AG09319 (cell line): ENCODE measurements at regions not wholly inside any gene's neighbourhood (a gene's known extent, or its start where the extent isn't known, plus 50 kb on each side); places are given as distances from the start of the nearest gene placed in this dataset.

ENCODE experiments used
- DNase-seq: peaks from one replicate; pipeline ENCODE4 v3.0.0-alpha.2; 2010; ENCODE audit warnings: low read depth; ENCODE audit errors: extremely low read depth
- TF ChIP-seq, protein P1 (sequence below): IDR thresholded peaks from 2 replicates; pipeline ENCODE4 v1.5.1; 2011; ENCODE audit warnings: low read depth, mild to moderate bottlenecking, inconsistent platforms, low read length, moderate library complexity

DNA sequence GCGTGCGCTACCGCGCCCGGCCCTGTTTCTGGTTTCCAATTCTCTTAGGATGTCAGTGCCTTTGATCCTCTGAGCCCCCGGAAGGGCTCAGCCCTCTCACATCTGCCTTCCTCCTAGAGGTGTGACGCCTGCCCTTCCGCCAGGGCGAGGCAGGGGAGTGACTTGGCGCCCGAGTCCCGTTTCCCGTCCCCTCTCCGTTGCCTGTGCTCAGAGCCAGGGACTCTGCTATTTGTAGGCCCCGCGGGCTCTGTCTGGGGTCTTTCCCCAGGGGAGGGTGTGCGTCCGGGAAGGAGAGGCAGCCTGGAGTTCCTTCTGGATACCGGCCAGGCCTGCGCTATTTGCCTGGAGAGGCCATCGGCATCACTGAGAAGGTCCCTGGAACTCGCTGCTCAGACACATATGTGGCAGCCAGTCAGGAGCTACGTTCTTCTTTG, 103.7 kb upstream of the TAF1B start:
- TF ChIP-seq, protein P1, sequence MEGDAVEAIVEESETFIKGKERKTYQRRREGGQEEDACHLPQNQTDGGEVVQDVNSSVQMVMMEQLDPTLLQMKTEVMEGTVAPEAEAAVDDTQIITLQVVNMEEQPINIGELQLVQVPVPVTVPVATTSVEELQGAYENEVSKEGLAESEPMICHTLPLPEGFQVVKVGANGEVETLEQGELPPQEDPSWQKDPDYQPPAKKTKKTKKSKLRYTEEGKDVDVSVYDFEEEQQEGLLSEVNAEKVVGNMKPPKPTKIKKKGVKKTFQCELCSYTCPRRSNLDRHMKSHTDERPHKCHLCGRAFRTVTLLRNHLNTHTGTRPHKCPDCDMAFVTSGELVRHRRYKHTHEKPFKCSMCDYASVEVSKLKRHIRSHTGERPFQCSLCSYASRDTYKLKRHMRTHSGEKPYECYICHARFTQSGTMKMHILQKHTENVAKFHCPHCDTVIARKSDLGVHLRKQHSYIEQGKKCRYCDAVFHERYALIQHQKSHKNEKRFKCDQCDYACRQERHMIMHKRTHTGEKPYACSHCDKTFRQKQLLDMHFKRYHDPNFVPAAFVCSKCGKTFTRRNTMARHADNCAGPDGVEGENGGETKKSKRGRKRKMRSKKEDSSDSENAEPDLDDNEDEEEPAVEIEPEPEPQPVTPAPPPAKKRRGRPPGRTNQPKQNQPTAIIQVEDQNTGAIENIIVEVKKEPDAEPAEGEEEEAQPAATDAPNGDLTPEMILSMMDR, result no peak
- no peak for DNase-seq

- TF ChIP-seq, protein P1, result no peak
- no peak for DNase-seq
Measured at GRCh38 chr2:9740382-9741073, 102.7 kb upstream of the TAF1B start.

DNA sequence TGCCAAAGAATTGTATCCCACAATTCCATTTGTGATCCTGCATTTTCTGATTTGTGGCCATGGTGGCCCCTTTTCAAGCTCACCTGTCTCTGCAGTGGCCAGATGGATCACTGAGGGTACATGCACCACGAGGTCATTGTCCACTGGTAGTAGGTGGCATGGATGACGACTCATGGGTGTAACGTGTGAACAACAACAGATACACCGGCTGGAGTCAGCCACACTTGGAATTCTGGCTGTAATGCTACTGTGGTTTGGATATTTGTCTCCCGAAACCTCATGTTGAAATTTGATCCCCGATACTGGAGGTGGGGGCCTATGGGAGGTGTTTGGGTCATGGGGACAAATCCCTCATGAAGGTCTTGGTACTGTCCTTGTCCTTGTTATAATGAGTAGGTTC, 102.2 kb upstream of the TAF1B start:
- no peak for DNase-seq
- TF ChIP-seq, protein P1, result no peak

- TF ChIP-seq, protein P1, result no peak
- DNase-seq, result no peak
Measured at GRCh38 chr2:9742601-9743000, 100.7 kb upstream of the TAF1B start.

- DNase-seq, result peak; percentile 32
- TF ChIP-seq, protein P1, result no peak
Measured at GRCh38 chr2:9744256-9745004, 98.8 kb upstream of the TAF1B start.

DNA sequence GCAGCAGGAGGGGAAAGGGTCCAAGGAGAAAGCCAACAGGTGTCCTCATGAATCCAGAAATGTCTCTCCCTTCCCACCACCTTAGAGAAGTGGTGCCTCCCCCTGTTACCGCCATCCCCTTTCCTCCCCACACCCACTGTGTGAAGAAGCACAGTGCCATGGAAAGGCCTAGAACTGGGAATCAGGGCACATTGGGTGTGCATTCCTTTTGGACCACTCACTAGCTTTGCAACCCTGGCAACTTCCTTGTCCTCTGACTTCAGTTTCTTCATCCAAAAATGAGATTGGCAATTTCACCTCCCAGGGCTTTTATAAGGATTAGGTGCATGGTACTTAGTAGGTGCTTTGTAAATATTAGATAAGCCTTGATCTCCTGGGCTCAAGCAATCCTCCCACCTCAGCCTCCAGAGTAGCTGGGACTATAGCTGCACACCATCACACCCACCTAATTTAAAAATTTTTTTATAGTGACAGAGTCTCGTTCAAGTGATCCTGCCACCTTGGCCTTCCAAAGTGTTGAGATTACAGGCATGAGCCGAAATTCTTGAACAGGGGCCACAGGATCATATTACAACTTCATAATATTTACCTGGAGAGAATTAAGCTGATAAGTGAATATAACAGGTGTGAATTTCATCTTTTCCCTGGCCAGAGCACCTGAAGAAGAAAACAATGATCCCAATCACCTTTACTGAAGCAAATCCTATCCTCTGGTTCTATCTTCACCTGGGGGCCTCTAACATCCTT, 97.9 kb upstream of the TAF1B start:
- DNase-seq, result no peak
- TF ChIP-seq, protein P1, result no peak

DNA sequence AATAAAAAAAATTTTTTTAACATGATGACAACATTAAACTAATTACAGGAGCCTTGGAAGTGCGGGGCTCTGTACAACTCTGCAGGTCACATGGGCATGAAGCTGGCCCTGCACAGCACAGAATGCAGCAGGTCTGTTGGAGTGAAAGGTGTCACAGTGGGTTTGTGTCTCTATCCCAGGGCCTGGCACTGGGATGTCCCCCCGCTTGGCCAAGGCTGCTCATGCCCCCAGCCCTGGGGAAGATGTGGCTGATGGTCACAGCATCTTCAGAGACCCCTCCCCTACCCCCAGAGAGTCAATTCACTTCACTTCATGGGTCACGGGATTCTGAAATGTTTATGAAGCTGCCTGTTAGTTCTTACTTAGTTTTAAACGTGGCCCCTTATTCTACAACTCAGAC, 95.9 kb upstream of the TAF1B start:
- no peak for DNase-seq
- TF ChIP-seq, protein P1, result no peak
